HEK293T (cell line): ENCODE measurements at regions not wholly inside any gene's neighbourhood (a gene's known extent, or its start where the extent isn't known, plus 50 kb on each side); places are given as distances from the start of the nearest gene placed in this dataset.

Source experiments
- CTBP1 ChIP-seq: fragments of 450-650 bp; IDR thresholded peaks from 2 replicates; pipeline ENCODE4 v1.6.1; 2016; ENCODE audit warnings: borderline replicate concordance
- FOXA1 ChIP-seq: fragments of 450-650 bp; IDR thresholded peaks from 2 replicates; pipeline ENCODE4 v1.6.1; 2016; ENCODE audit warnings: mild to moderate bottlenecking
- FOXK2 ChIP-seq: fragments of 450-650 bp; IDR thresholded peaks from 2 replicates; pipeline ENCODE4 v1.6.1; 2016; ENCODE audit warnings: mild to moderate bottlenecking
- LEF1 ChIP-seq: fragments of 450-650 bp; IDR thresholded peaks from 2 replicates; pipeline ENCODE4 v1.6.1; 2017; ENCODE audit warnings: mild to moderate bottlenecking, borderline replicate concordance
- PKNOX1 ChIP-seq: fragments of 450-650 bp; IDR thresholded peaks from 2 replicates; pipeline ENCODE4 v1.6.1; 2016
- SP1 ChIP-seq: fragments of 450-650 bp; IDR thresholded peaks from 2 replicates; pipeline ENCODE4 v1.6.1; 2017
- TARDBP ChIP-seq: fragments of 450-650 bp; IDR thresholded peaks from 2 replicates; pipeline ENCODE4 v1.6.1; 2016
- ZNF384 ChIP-seq: fragments of 450-650 bp; IDR thresholded peaks from 2 replicates; pipeline ENCODE4 v1.6.1; 2016

GRCh38 chr5:8954801-8955200 is 591.1 kb downstream of the SEMA5A start:
- no peak for TF ChIP-seq PKNOX1
- no peak for TF ChIP-seq FOXA1
- no peak for TF ChIP-seq LEF1
- TF ChIP-seq TARDBP = no peak
- no peak for TF ChIP-seq CTBP1
- TF ChIP-seq SP1 = no peak
- no peak for TF ChIP-seq ZNF384
- no peak for TF ChIP-seq FOXK2
